Heart right ventricle (tissue), 16 donors: ENCODE measurements at regions not wholly inside any gene's neighbourhood (a gene's known extent, or its start where the extent isn't known, plus 50 kb on each side); places are given as distances from the start of the nearest gene placed in this dataset.

Source experiments
- ATAC-seq, 8 donors: fragments of 200-7000 bp; cut with Tn5 transposase; one replicate each; pipeline ENCODE4 v1.9.1; 2020; ENCODE audit warnings: mild to moderate bottlenecking in 8 of 8, moderate library complexity in 8 of 8, moderate number of reproducible peaks in 1 of 8
- DNase-seq, 2 donors: peaks; one replicate each; pipeline ENCODE4 v3.0.0-alpha.2; 2020
- H3K27ac ChIP-seq, 10 donors: fragments of 200-600 bp; sonication (generic) in 2 of 10; one replicate each; pipeline versions ENCODE4 v1.5.0 to v1.8.0; 2020 to 2022; ENCODE audit warnings: mild to moderate bottlenecking in 3 of 10
- H3K27me3 ChIP-seq, 7 donors: fragments of 200-600 bp; one replicate each; pipeline ENCODE4 v1.8.0; 2021 to 2022; ENCODE audit warnings: mild to moderate bottlenecking in 2 of 7
- H3K36me3 ChIP-seq, 9 donors: fragments of 200-600 bp; sonication (generic) in 1 of 9; one replicate each; pipeline versions ENCODE4 v1.5.0 to v1.8.0; 2020 to 2022; ENCODE audit warnings: mild to moderate bottlenecking in 2 of 9
- H3K4me1 ChIP-seq, 9 donors: fragments of 200-600 bp; sonication (generic) in 1 of 9; one replicate each; pipeline versions ENCODE4 v1.5.0 to v1.8.0; 2020 to 2022; ENCODE audit warnings: mild to moderate bottlenecking in 4 of 9
- H3K4me3 ChIP-seq, 10 donors: fragments of 200-600 bp; sonication (generic) in 2 of 10; one replicate each; pipeline versions ENCODE4 v1.5.0 to v1.8.0; 2020 to 2022; ENCODE audit warnings: mild to moderate bottlenecking in 7 of 10, moderate library complexity in 2 of 10
- H3K9me3 ChIP-seq, 11 donors: fragments of 200-600 bp in 10 of 11; sonication (generic) in 2 of 11; one replicate each; pipeline versions ENCODE4 v1.5.0 to v1.8.0; 2013 to 2022; ENCODE audit warnings: mild to moderate bottlenecking in 2 of 11, control low read depth in 1 of 11, moderate library complexity in 1 of 11
- CTCF ChIP-seq, 9 donors: fragments of 200-600 bp; sonication (generic) in 2 of 9; IDR thresholded peaks; one replicate each; pipeline versions ENCODE4 v1.5.0 to v1.8.0; 2021 to 2022; ENCODE audit warnings: antibody characterized with exemption in 9 of 9, mild to moderate bottlenecking in 5 of 9, moderate library complexity in 1 of 9
- WGBS, 2 donors: extraction: QIAGEN DNeasy Blood & Tissue Kit; methylation state at CpG; one replicate each; pipeline ENCODE4 v1.1.7; 2013; ENCODE audit warnings: inconsistent platforms in 1 of 2; 5-methylcytosine and 5-hydroxymethylcytosine counted together
- intact Hi-C, 10 donors: fragments of 100-400 bp; cut with DNase I; formaldehyde crosslinking; loops; one replicate each; pipeline versions ENCODE4 v1.11.1 to v1.14.2; 2022
- donor health status: Arrhythmogenic right ventricular cardiomyopathy.
- donor health status: ischemic (EF 13 %, LVEDD 7.1; RV severe dilation, severe dysfunction).
- donor health status: healthy with polysubstance abuse.
- donor health status: DM: no; HTN: yes; CAD: no.
- donor health status: DM: no; HTN: no; CAD: no.
- donor health status: ischemic (EF 25% LVEDD 6.9; RV normal size, moderate dysfunction).
- donor health status: ischemic (EF 25% LVEDD 5.7; RV mildly dilated, moderate dysfunction).
- donor health status: healthy.
- donor health status: DM: yes; HTN: yes; CAD: no.
- donor health status: Ischemic cardiomyopathy.
- donor health status: ischemic (EF 35%, LVEDD 5.7; RV mildly dilated, moderate dysfunction).
- donor health status: nonischemic (EF 11% LVEDD 7.7; RV severe dilation, severe dysfunction).
- donor health status: DM: yes; HTN: yes; CAD: no.
- donor health status: PGD.
- donor health status: ischemic (EF 29% LVEDD 5.4; RV normal size, mild dysfunction).
- donor health status: nonischemic (EF 23%, LVEDD 6.1; RV moderate dilation, normal function).

GRCh38 chr14:42110167-42110566 is 503.5 kb downstream of the LRFN5 start:
- Histone ChIP-seq H3K36me3 (no peaks in the 10 kb centered on the region), H3K9me3 (peaks cover 0 to 47% (median 6%) of the 10 kb centered on the region in 11 donors), H3K4me3 (no peak overlapping the region), H3K27me3 (no peaks in the 10 kb centered on the region), H3K4me1 (no peaks in the 10 kb centered on the region), H3K27ac (no peak overlapping the region)
- intact Hi-C loops: no loop called here
- no peak for ATAC-seq
- DNase-seq: no peak
- peak in 2 of 9 donors; percentile 15 to 18 for TF ChIP-seq CTCF (IDR thresholded peaks at IDR 0.05)
- 54 to 55% methylated on average over 1 of the region's 1 CpG for WGBS, 2 donors

- intact Hi-C loops: no loop called here
- no peak for TF ChIP-seq CTCF (IDR thresholded peaks at IDR 0.05)
- Histone ChIP-seq H3K27me3 (no peaks in the 10 kb centered on the region), H3K27ac (no peak overlapping the region), H3K4me3 (no peak overlapping the region), H3K4me1 (no peaks in the 10 kb centered on the region), H3K9me3 (peaks cover 0 to 10% (median 0%) of the 10 kb centered on the region in 11 donors), H3K36me3 (no peaks in the 10 kb centered on the region)
- 91 to 94% methylated on average over 2 of the region's 2 CpGs for WGBS, 2 donors
- no peak for ATAC-seq
- DNase-seq: no peak
These were observed 488.5 kb downstream of the LRFN5 start for GRCh38 chr14:42095155-42095554.

GRCh38 chr14:42090122-42090521 is 483.4 kb downstream of the LRFN5 start:
- no peak for ATAC-seq
- no peak for TF ChIP-seq CTCF (IDR thresholded peaks at IDR 0.05)
- WGBS, 2 donors: 87% methylated on average over 3 of the region's 3 CpGs

GRCh38 chr14:42079911-42080310 is 473.2 kb downstream of the LRFN5 start:
- no peak overlapping the region for H3K4me3 ChIP-seq
- DNase-seq (no peak), ATAC-seq (no peak)

More at GRCh38 chr14:42090122-42090521, 483.4 kb downstream of the LRFN5 start:
- Histone ChIP-seq H3K4me1 (no peaks in the 10 kb centered on the region), H3K27ac (no peak overlapping the region), H3K9me3 (no peaks in the 10 kb centered on the region), H3K36me3 (no peaks in the 10 kb centered on the region), H3K4me3 (no peak overlapping the region), H3K27me3 (no peaks in the 10 kb centered on the region)
- no peak for DNase-seq
- intact Hi-C loops: no loop called here

More at GRCh38 chr14:42079911-42080310, 473.2 kb downstream of the LRFN5 start:
- Histone ChIP-seq H3K4me1 (no peaks in the 10 kb centered on the region), H3K27ac (no peak overlapping the region), H3K27me3 (no peaks in the 10 kb centered on the region), H3K9me3 (no peaks in the 10 kb centered on the region), H3K36me3 (no peaks in the 10 kb centered on the region)
- intact Hi-C loops: no loop called here
- TF ChIP-seq CTCF (IDR thresholded peaks at IDR 0.05): no peak
